ENCODE measurements at regions not wholly inside any gene's neighbourhood (a gene's known extent, or its start where the extent isn't known, plus 50 kb on each side); places are given as distances from the start of the nearest gene placed in this dataset.
"Not testable (repeated sequence)": the region's sequence is repeated elsewhere in the genome, so short reads cannot be mapped to it uniquely, and the experiment has no call there.

GRCh38 chrX:1140236-1140681 is 72.2 kb downstream of the CRLF2 start:
- peak; percentile 56 for DNase-seq (ENCODE audit: extremely low spot score, unreplicated experiment)
- TF ChIP-seq CTCF (IDR thresholded peaks at IDR 0.05) = no peak
- Mint-ChIP-seq H3K36me3 (ENCODE audit: unreplicated experiment) (no peaks in the 10 kb centered on the region), H3K9me3 (ENCODE audit: unreplicated experiment) (peaks cover 4% of the 10 kb centered on the region), H3K4me3 (ENCODE audit: unreplicated experiment) (no peak overlapping the region), H3K27me3 (ENCODE audit: unreplicated experiment) (no peaks in the 10 kb centered on the region), H3K4me1 (ENCODE audit: unreplicated experiment) (no peaks in the 10 kb centered on the region), H3K27ac (ENCODE audit: unreplicated experiment) (no peak overlapping the region)

GRCh38 chrX:1139185-1139500 is 73.3 kb downstream of the CRLF2 start:
- H3K27me3 Mint-ChIP-seq (ENCODE audit: unreplicated experiment) = no peaks in the 10 kb centered on the region
- no peak for TF ChIP-seq CTCF (IDR thresholded peaks at IDR 0.05)
- peaks cover 4% of the 10 kb centered on the region for H3K9me3 Mint-ChIP-seq (ENCODE audit: unreplicated experiment)
- H3K36me3 Mint-ChIP-seq (ENCODE audit: unreplicated experiment) = no peaks in the 10 kb centered on the region
- H3K4me1 Mint-ChIP-seq (ENCODE audit: unreplicated experiment) = no peaks in the 10 kb centered on the region
- H3K4me3 Mint-ChIP-seq (ENCODE audit: unreplicated experiment) = no peak overlapping the region
- H3K27ac Mint-ChIP-seq (ENCODE audit: unreplicated experiment) = no peak overlapping the region
- DNase-seq (ENCODE audit: extremely low spot score, unreplicated experiment) = no peak

GRCh38 chrX:1138476-1139184 is 73.8 kb downstream of the CRLF2 start:
- DNase-seq (ENCODE audit: extremely low spot score, unreplicated experiment) = peak; percentile 63
- no peaks in the 10 kb centered on the region for H3K36me3 Mint-ChIP-seq (ENCODE audit: unreplicated experiment)
- peak overlapping the region; percentile 21 for H3K27ac Mint-ChIP-seq (ENCODE audit: unreplicated experiment)
- H3K27me3 Mint-ChIP-seq (ENCODE audit: unreplicated experiment) = no peaks in the 10 kb centered on the region
- no peak for TF ChIP-seq CTCF (IDR thresholded peaks at IDR 0.05)
- H3K4me3 Mint-ChIP-seq (ENCODE audit: unreplicated experiment) = no peak overlapping the region
- no peaks in the 10 kb centered on the region for H3K4me1 Mint-ChIP-seq (ENCODE audit: unreplicated experiment)
- peaks cover 4% of the 10 kb centered on the region for H3K9me3 Mint-ChIP-seq (ENCODE audit: unreplicated experiment)

- Mint-ChIP-seq H3K27ac (ENCODE audit: unreplicated experiment) (no peak overlapping the region), H3K4me3 (ENCODE audit: unreplicated experiment) (no peak overlapping the region), H3K36me3 (ENCODE audit: unreplicated experiment) (no peaks in the 10 kb centered on the region), H3K4me1 (ENCODE audit: unreplicated experiment) (no peaks in the 10 kb centered on the region), H3K9me3 (ENCODE audit: unreplicated experiment) (peaks cover 4% of the 10 kb centered on the region), H3K27me3 (ENCODE audit: unreplicated experiment) (no peaks in the 10 kb centered on the region)
- DNase-seq (ENCODE audit: extremely low spot score, unreplicated experiment) = peak; percentile 53
- TF ChIP-seq CTCF (IDR thresholded peaks at IDR 0.05) = no peak
These were observed 74.9 kb downstream of the CRLF2 start for GRCh38 chrX:1137531-1137930.

- DNase-seq (ENCODE audit: extremely low spot score, unreplicated experiment) = peak; percentile 53
- not testable (repeated sequence) for H3K27ac Mint-ChIP-seq (ENCODE audit: unreplicated experiment); H3K36me3 Mint-ChIP-seq (ENCODE audit: unreplicated experiment); H3K9me3 Mint-ChIP-seq (ENCODE audit: unreplicated experiment); H3K4me1 Mint-ChIP-seq (ENCODE audit: unreplicated experiment); H3K4me3 Mint-ChIP-seq (ENCODE audit: unreplicated experiment); H3K27me3 Mint-ChIP-seq (ENCODE audit: unreplicated experiment)
These were observed 75.9 kb downstream of the CRLF2 start for GRCh38 chrX:1136582-1136981.

- Mint-ChIP-seq H3K27me3 (ENCODE audit: unreplicated experiment) (no peaks in the 10 kb centered on the region), H3K36me3 (ENCODE audit: unreplicated experiment) (no peaks in the 10 kb centered on the region), H3K9me3 (ENCODE audit: unreplicated experiment) (peaks cover 4% of the 10 kb centered on the region), H3K4me1 (ENCODE audit: unreplicated experiment) (no peaks in the 10 kb centered on the region), H3K27ac (ENCODE audit: unreplicated experiment) (no peak overlapping the region), H3K4me3 (ENCODE audit: unreplicated experiment) (no peak overlapping the region)
- TF ChIP-seq CTCF (IDR thresholded peaks at IDR 0.05) = no peak
- DNase-seq (ENCODE audit: extremely low spot score, unreplicated experiment) = no peak
These were observed 77.5 kb downstream of the CRLF2 start for GRCh38 chrX:1134976-1135375.

All from osteocyte (in vitro differentiated cells).